ENCODE measurements at regions not wholly inside any gene's neighbourhood (a gene's known extent, or its start where the extent isn't known, plus 50 kb on each side); places are given as distances from the start of the nearest gene placed in this dataset.

DNA sequence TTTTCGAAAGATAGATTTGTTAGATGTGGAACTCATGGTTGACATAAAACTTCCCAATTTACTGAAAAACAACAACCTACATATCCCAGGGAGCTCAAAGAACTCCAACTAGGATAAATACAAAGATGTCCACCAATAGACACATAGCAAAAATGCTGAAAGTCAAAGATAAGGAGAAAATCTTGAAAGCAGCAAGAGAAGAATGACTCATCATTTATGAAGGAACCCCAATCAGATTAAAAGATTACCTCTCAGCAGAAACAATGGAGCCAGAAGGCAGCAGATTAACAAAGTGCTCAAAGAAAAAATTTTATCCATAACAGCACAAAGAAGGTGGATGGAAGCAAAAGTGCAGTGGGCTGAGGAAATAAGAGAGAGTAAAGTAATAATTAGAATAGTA is 908.6 kb downstream of the SORCS3 start:
- TF ChIP-seq ZNF274 (IDR thresholded peaks at IDR 0.05; ENCODE audit: low read depth, low read length) (no peak), YY1 (IDR thresholded peaks at IDR 0.05; ENCODE audit: insufficient read depth, insufficient read length) (no peak), SUZ12 (IDR thresholded peaks at IDR 0.05; ENCODE audit: extremely low read depth, insufficient read depth, insufficient read length) (no peak)

Measured in NT2/D1 (cell line).